Mesendoderm (in vitro differentiated cells): ENCODE measurements at regions not wholly inside any gene's neighbourhood (a gene's known extent, or its start where the extent isn't known, plus 50 kb on each side); places are given as distances from the start of the nearest gene placed in this dataset.

Experiments used
- DNase-seq: peaks from one replicate; pipeline ENCODE4 v3.0.0; 2013
- H2AK5ac ChIP-seq: 2 replicates; pipeline ENCODE4 v1.6.1; 2013; ENCODE audit warnings: low read length, inconsistent platforms
- H2BK120ac ChIP-seq: 2 replicates; pipeline ENCODE4 v1.6.1; 2013; ENCODE audit warnings: low read depth, mild to moderate bottlenecking, low read length, moderate library complexity, mixed read lengths
- H2BK15ac ChIP-seq: replicated peaks from 2 replicates; pipeline ENCODE4 v1.6.1; 2013; ENCODE audit warnings: low read depth, mild to moderate bottlenecking, moderate library complexity
- H2BK5ac ChIP-seq: 2 replicates; pipeline ENCODE4 v1.6.1; 2013; ENCODE audit warnings: low read length, inconsistent platforms
- H3K18ac ChIP-seq: 2 replicates; pipeline ENCODE4 v1.6.1; 2013; ENCODE audit warnings: mild to moderate bottlenecking, low read length, mixed read lengths
- H3K23ac ChIP-seq: one replicate; pipeline ENCODE4 v1.6.1; 2013; ENCODE audit warnings: low read length
- H3K27ac ChIP-seq: 2 replicates; pipeline ENCODE4 v1.5.1; 2013; ENCODE audit warnings: low read depth, mild to moderate bottlenecking, inconsistent platforms, low read length, moderate library complexity
- H3K27me3 ChIP-seq: 2 replicates; pipeline ENCODE4 v1.6.1; 2013; ENCODE audit warnings: low read length, control low read depth, mild to moderate bottlenecking, inconsistent platforms; ENCODE audit not compliant: insufficient read depth, poor library complexity
- H3K36me3 ChIP-seq: 2 replicates; pipeline ENCODE4 v1.6.1; 2013; ENCODE audit warnings: low read length, inconsistent platforms; ENCODE audit not compliant: control insufficient read depth, insufficient read depth
- H3K4ac ChIP-seq: one replicate; pipeline ENCODE4 v1.6.1; 2013; ENCODE audit warnings: low read depth, mild to moderate bottlenecking, low read length, moderate library complexity
- H3K4me1 ChIP-seq: 2 replicates; pipeline ENCODE4 v1.6.1; 2013; ENCODE audit warnings: low read depth, low read length, inconsistent platforms; ENCODE audit not compliant: control insufficient read depth
- H3K4me2 ChIP-seq: 2 replicates; pipeline ENCODE4 v1.6.1; 2013; ENCODE audit warnings: low read length
- H3K4me3 ChIP-seq: 2 replicates; pipeline ENCODE4 v1.5.1; 2013; ENCODE audit warnings: mild to moderate bottlenecking, low read length
- H3K56ac ChIP-seq: one replicate; pipeline ENCODE4 v1.6.1; 2013; ENCODE audit warnings: low read length
- H3K79me1 ChIP-seq: 2 replicates; pipeline ENCODE4 v1.6.1; 2013; ENCODE audit warnings: low read length, inconsistent platforms
- H3K79me2 ChIP-seq: 2 replicates; pipeline ENCODE4 v1.6.1; 2013; ENCODE audit warnings: mild to moderate bottlenecking, low read length; ENCODE audit not compliant: control insufficient read depth, insufficient read depth
- H3K9ac ChIP-seq: 2 replicates; pipeline ENCODE4 v1.6.1; 2013; ENCODE audit warnings: low read length, inconsistent platforms
- H4K5ac ChIP-seq: one replicate; pipeline ENCODE4 v1.6.1; 2013; ENCODE audit warnings: low read length
- H4K8ac ChIP-seq: one replicate; pipeline ENCODE4 v1.6.1; 2013; ENCODE audit warnings: low read depth, mild to moderate bottlenecking, control low read depth, low read length, moderate library complexity
- WGBS: extraction: QIAGEN DNeasy Blood & Tissue Kit; methylation state at CpG from one replicate; pipeline ENCODE4 v1.1.7; 2013; ENCODE audit warnings: low lambda C conversion rate, missing lambda C conversion rate; ENCODE audit not compliant: insufficient coverage; ENCODE audit errors: extremely low coverage; 5-methylcytosine and 5-hydroxymethylcytosine counted together

- Histone ChIP-seq H3K36me3 (no peaks in the 10 kb centered on the region), H2BK15ac (no peak overlapping the region), H3K18ac (no peak overlapping the region), H3K4me1 (no peaks in the 10 kb centered on the region), H3K9ac (no peak overlapping the region), H2BK5ac (no peak overlapping the region), H3K23ac (no peak overlapping the region), H3K79me2 (no peaks in the 10 kb centered on the region), H4K5ac (no peak overlapping the region), H3K27ac (no peak overlapping the region), H3K79me1 (no peaks in the 10 kb centered on the region), H3K4me2 (no peak overlapping the region), H2BK120ac (no peak overlapping the region), H2AK5ac (no peak overlapping the region), H3K4me3 (no peak overlapping the region), H3K27me3 (no peaks in the 10 kb centered on the region), H3K4ac (no peak overlapping the region), H3K56ac (no peak overlapping the region), H4K8ac (no peak overlapping the region)
- no CpG with 5 or more reads among the region's 1 CpG for WGBS
- DNase-seq, result peak; percentile 47
Measured at GRCh38 chr6:132209351-132209750, 191.9 kb downstream of the MOXD1 start.

- DNase-seq, result no peak
- Histone ChIP-seq H4K8ac (no peak overlapping the region), H3K9ac (no peak overlapping the region)
Measured at GRCh38 chr6:132207991-132208390, 193.3 kb downstream of the MOXD1 start.

GRCh38 chr6:132205946-132206345 lies 195.3 kb downstream of the MOXD1 start:
- H3K36me3 ChIP-seq, result no peaks in the 10 kb centered on the region
- H2BK5ac ChIP-seq, result no peak overlapping the region
- no peak overlapping the region for H2BK120ac ChIP-seq
- H3K4me3 ChIP-seq, result no peak overlapping the region
- H4K5ac ChIP-seq, result no peak overlapping the region
- H2AK5ac ChIP-seq, result no peak overlapping the region
- no peak overlapping the region for H2BK15ac ChIP-seq
- no peak for DNase-seq
- H3K27me3 ChIP-seq, result no peaks in the 10 kb centered on the region
- H4K8ac ChIP-seq, result no peak overlapping the region
- no peak overlapping the region for H3K4ac ChIP-seq
- no peak overlapping the region for H3K18ac ChIP-seq
- no peak overlapping the region for H3K9ac ChIP-seq
- H3K79me2 ChIP-seq, result no peaks in the 10 kb centered on the region
- no peak overlapping the region for H3K4me2 ChIP-seq
- H3K27ac ChIP-seq, result no peak overlapping the region
- no peak overlapping the region for H3K23ac ChIP-seq
- no CpG with 5 or more reads among the region's 1 CpG for WGBS
- H3K79me1 ChIP-seq, result no peaks in the 10 kb centered on the region
- H3K56ac ChIP-seq, result no peak overlapping the region
- no peaks in the 10 kb centered on the region for H3K4me1 ChIP-seq

More at GRCh38 chr6:132207991-132208390, 193.3 kb downstream of the MOXD1 start:
- Histone ChIP-seq H3K79me2 (no peaks in the 10 kb centered on the region), H2BK120ac (no peak overlapping the region), H3K23ac (no peak overlapping the region), H3K27me3 (no peaks in the 10 kb centered on the region), H3K79me1 (no peaks in the 10 kb centered on the region), H3K4ac (no peak overlapping the region), H2BK5ac (no peak overlapping the region), H3K36me3 (no peaks in the 10 kb centered on the region), H4K5ac (no peak overlapping the region), H3K4me1 (no peaks in the 10 kb centered on the region), H3K27ac (no peak overlapping the region), H2AK5ac (no peak overlapping the region), H3K18ac (no peak overlapping the region), H3K4me2 (no peak overlapping the region), H2BK15ac (no peak overlapping the region), H3K4me3 (no peak overlapping the region), H3K56ac (no peak overlapping the region)
- WGBS, result no CpG with 5 or more reads among the region's 3 CpGs

- Histone ChIP-seq H2BK5ac (no peak overlapping the region), H3K4me1 (no peaks in the 10 kb centered on the region), H3K27ac (no peak overlapping the region), H3K79me2 (no peaks in the 10 kb centered on the region), H4K8ac (no peak overlapping the region), H3K4me3 (no peak overlapping the region), H3K23ac (no peak overlapping the region), H2BK15ac (no peak overlapping the region), H2BK120ac (no peak overlapping the region), H3K4me2 (no peak overlapping the region), H3K79me1 (no peaks in the 10 kb centered on the region), H3K56ac (no peak overlapping the region), H3K18ac (no peak overlapping the region), H3K9ac (no peak overlapping the region), H3K27me3 (no peaks in the 10 kb centered on the region), H2AK5ac (no peak overlapping the region), H3K4ac (no peak overlapping the region), H3K36me3 (no peaks in the 10 kb centered on the region), H4K5ac (no peak overlapping the region)
- no CpG with 5 or more reads among the region's 4 CpGs for WGBS
- no peak for DNase-seq
Measured at GRCh38 chr6:132204591-132204990, 196.7 kb downstream of the MOXD1 start.

- Histone ChIP-seq H4K5ac (no peak overlapping the region), H3K27ac (no peak overlapping the region), H3K9ac (no peak overlapping the region), H2AK5ac (no peak overlapping the region), H3K4me1 (no peaks in the 10 kb centered on the region), H3K4ac (no peak overlapping the region), H2BK5ac (no peak overlapping the region), H3K27me3 (no peaks in the 10 kb centered on the region), H3K23ac (no peak overlapping the region), H3K36me3 (no peaks in the 10 kb centered on the region), H4K8ac (no peak overlapping the region), H3K18ac (no peak overlapping the region), H2BK120ac (no peak overlapping the region), H3K4me3 (no peak overlapping the region), H3K4me2 (no peak overlapping the region), H2BK15ac (no peak overlapping the region), H3K79me1 (no peaks in the 10 kb centered on the region), H3K79me2 (no peaks in the 10 kb centered on the region), H3K56ac (no peak overlapping the region)
- WGBS, result no CpG with 5 or more reads among the region's 4 CpGs
- no peak for DNase-seq
Measured at GRCh38 chr6:132202574-132202973, 198.7 kb downstream of the MOXD1 start.

- no peaks in the 10 kb centered on the region for H3K79me2 ChIP-seq
- H3K4me1 ChIP-seq, result no peaks in the 10 kb centered on the region
- H3K27me3 ChIP-seq, result no peaks in the 10 kb centered on the region
- no peaks in the 10 kb centered on the region for H3K36me3 ChIP-seq
- no peak overlapping the region for H3K4ac ChIP-seq
- no peak overlapping the region for H3K9ac ChIP-seq
- H2BK15ac ChIP-seq, result no peak overlapping the region
- no peak overlapping the region for H2BK120ac ChIP-seq
- no peak overlapping the region for H3K4me2 ChIP-seq
- no peaks in the 10 kb centered on the region for H3K79me1 ChIP-seq
- WGBS, result no CpG with 5 or more reads among the region's 3 CpGs
- no peak overlapping the region for H3K4me3 ChIP-seq
- no peak overlapping the region for H3K23ac ChIP-seq
- no peak overlapping the region for H2BK5ac ChIP-seq
- no peak overlapping the region for H4K5ac ChIP-seq
- no peak overlapping the region for H3K56ac ChIP-seq
- DNase-seq, result no peak
- no peak overlapping the region for H3K27ac ChIP-seq
- no peak overlapping the region for H4K8ac ChIP-seq
- H3K18ac ChIP-seq, result no peak overlapping the region
- no peak overlapping the region for H2AK5ac ChIP-seq
Measured at GRCh38 chr6:132199343-132199742, 201.9 kb downstream of the MOXD1 start.
